Esophagus squamous epithelium (tissue), 4 donors: ENCODE measurements at regions not wholly inside any gene's neighbourhood (a gene's known extent, or its start where the extent isn't known, plus 50 kb on each side); places are given as distances from the start of the nearest gene placed in this dataset.

Source experiments
- CTCF ChIP-seq, 6 experiments: fragments of 450-650 bp in 4 of 6; fragments of 200-600 bp in 2 of 6; sonication (generic) in 2 of 6; IDR thresholded peaks; one replicate each; pipeline ENCODE4 v1.5.1; 2016 to 2019; ENCODE audit warnings: antibody characterized with exemption in 6 of 6, mild to moderate bottlenecking in 4 of 6, moderate library complexity in 4 of 6
- POLR2A ChIP-seq, 4 donors: fragments of 450-650 bp; IDR thresholded peaks; one replicate each; pipeline ENCODE4 v1.6.1; 2017; ENCODE audit warnings: antibody characterized with exemption in 4 of 4, mild to moderate bottlenecking in 4 of 4, moderate library complexity in 3 of 4

GRCh38 chrX:9240956-9241355 lies 207.0 kb upstream of the FAM9B start:
- TF ChIP-seq POLR2A (IDR thresholded peaks at IDR 0.05) (no peak), CTCF (IDR thresholded peaks at IDR 0.05) (no peak)
